Endothelial cell of umbilical vein (primary cell): ENCODE measurements at regions not wholly inside any gene's neighbourhood (a gene's known extent, or its start where the extent isn't known, plus 50 kb on each side); places are given as distances from the start of the nearest gene placed in this dataset.

Experiments
- BruUV-seq: library from RNA; stranded (reverse); fragments of 400-500 nt; replicated peaks from 2 replicates; lab custom pipeline; 2021; lab: Mats Ljungman, UMichigan
- CTCF ChIA-PET: fragments of 300-600, 350-600 bp; sonication (Branson Sonifier 250); formaldehyde crosslinking; loops from one replicate; lab custom pipeline; 2021; ENCODE audit warnings: antibody characterized with exemption, inconsistent platforms; lab: Charles Lee
- POLR2A ChIA-PET: fragments of 300-600, 350-600 bp; sonication (Branson Sonifier 250); formaldehyde crosslinking; loops from one replicate; lab custom pipeline; 2021; ENCODE audit warnings: antibody characterized with exemption, inconsistent platforms; lab: Charles Lee
- DNase-seq: peaks from one replicate; pipeline ENCODE4 v3.0.0-alpha.2; 2011; ENCODE audit warnings: low read depth, low spot score
- FAIRE-seq: peaks from 2 replicates; lab custom pipeline; 2011; peaks lifted over from hg19 to GRCh38; lab: Jason Lieb, UNC
- H2AFZ ChIP-seq: 2 replicates; pipeline ENCODE4 v1.6.0; 2012; ENCODE audit warnings: low read depth, low read length, control low read depth, inconsistent platforms
- H3K27ac ChIP-seq: 2 replicates; pipeline ENCODE4 v1.5.1; 2011; ENCODE audit warnings: low read depth, mild to moderate bottlenecking, control low read depth, low read length, moderate library complexity; ENCODE audit not compliant: insufficient read depth
- H3K27me3 ChIP-seq, 2 experiments: 2 replicates each; pipeline versions ENCODE4 v1.6.0 to v1.6.1; 2011; ENCODE audit warnings: low read length in 2 of 2, mixed read lengths in 1 of 2; ENCODE audit not compliant: control insufficient read depth in 2 of 2, insufficient read depth in 2 of 2
- H3K36me3 ChIP-seq, 2 experiments: 2 replicates in 1 of 2; 3 replicates in 1 of 2; pipeline ENCODE4 v1.5.1; 2011; ENCODE audit warnings: low read length in 2 of 2, mild to moderate bottlenecking in 1 of 2, moderate library complexity in 1 of 2; ENCODE audit not compliant: control insufficient read depth in 2 of 2, insufficient read depth in 2 of 2; ENCODE audit errors: extremely low read depth in 1 of 2
- H3K4me1 ChIP-seq: 3 replicates; pipeline ENCODE4 v1.5.1; 2011; ENCODE audit warnings: mild to moderate bottlenecking, low read length; ENCODE audit not compliant: control insufficient read depth, insufficient read depth; ENCODE audit errors: extremely low read depth
- H3K4me2 ChIP-seq: 2 replicates; pipeline ENCODE4 v1.6.1; 2011; ENCODE audit warnings: low read length, control low read depth, mixed read lengths; ENCODE audit not compliant: insufficient read depth
- H3K4me3 ChIP-seq, 3 experiments: fragments of 200-600 bp in 1 of 3; sonication (generic), shearing (Covaris generic) in 1 of 3; replicated peaks in 1 of 3; 2 replicates each; pipeline ENCODE4 v1.5.1; 2011 to 2016; ENCODE audit warnings: control low read depth in 3 of 3, low read length in 3 of 3, mild to moderate bottlenecking in 2 of 3, inconsistent platforms in 1 of 3, low read depth in 1 of 3, moderate library complexity in 1 of 3; ENCODE audit not compliant: insufficient read depth in 1 of 3
- H3K79me2 ChIP-seq: 2 replicates; pipeline ENCODE4 v1.6.0; 2012; ENCODE audit warnings: low read length, inconsistent platforms; ENCODE audit not compliant: control insufficient read depth, insufficient read depth
- H3K9ac ChIP-seq: replicated peaks from 2 replicates; pipeline ENCODE3; 2011; ENCODE audit warnings: low read length, control low read depth; ENCODE audit not compliant: insufficient read depth; ENCODE audit errors: extremely low read depth
- H3K9me1 ChIP-seq: replicated peaks from 3 replicates; pipeline ENCODE4 v1.6.0; 2011; ENCODE audit warnings: mild to moderate bottlenecking, low read length; ENCODE audit not compliant: control insufficient read depth, insufficient read depth; ENCODE audit errors: extremely low read depth
- H3K9me3 ChIP-seq: replicated peaks from 2 replicates; pipeline ENCODE4 v1.5.1; 2012; ENCODE audit warnings: low read length, inconsistent platforms; ENCODE audit not compliant: control insufficient read depth, insufficient read depth
- H4K20me1 ChIP-seq: replicated peaks from 2 replicates; pipeline ENCODE3; 2011; ENCODE audit warnings: mild to moderate bottlenecking, low read length; ENCODE audit not compliant: control insufficient read depth, insufficient read depth; ENCODE audit errors: extremely low read depth
- CTCF ChIP-seq, 2 donors: IDR thresholded peaks; 1 replicate in 1 of 2; 2 replicates in 1 of 2; pipeline ENCODE4 v1.5.1; 2011; ENCODE audit warnings: low read length in 2 of 2, mild to moderate bottlenecking in 2 of 2, moderate library complexity in 2 of 2, control low read depth in 1 of 2, inconsistent platforms in 1 of 2, low read depth in 1 of 2; ENCODE audit not compliant: insufficient read depth in 1 of 2; ENCODE audit errors: extremely low read depth in 1 of 2
- EZH2 ChIP-seq: IDR thresholded peaks from 2 replicates; pipeline ENCODE4 v1.6.1; 2012; ENCODE audit warnings: borderline replicate concordance, low read depth, mild to moderate bottlenecking, moderate library complexity, low read length, inconsistent platforms; ENCODE audit not compliant: severe bottlenecking
- FOS ChIP-seq: IDR thresholded peaks from 2 replicates; pipeline ENCODE4 v1.6.1; 2011; ENCODE audit warnings: mild to moderate bottlenecking, low read length, moderate library complexity, borderline replicate concordance; ENCODE audit not compliant: insufficient read depth
- GATA2 ChIP-seq: IDR thresholded peaks from 2 replicates; pipeline ENCODE4 v1.7.0; 2011; ENCODE audit warnings: low read depth, mild to moderate bottlenecking, moderate library complexity, mixed read lengths, low read length; ENCODE audit not compliant: insufficient read length, insufficient read depth
- JUN ChIP-seq: IDR thresholded peaks from 2 replicates; pipeline ENCODE4 v1.6.1; 2011; ENCODE audit warnings: borderline replicate concordance, low read depth; ENCODE audit not compliant: insufficient read length, insufficient read depth
- MYC ChIP-seq: IDR thresholded peaks from one replicate; pipeline ENCODE4 v1.6.1; 2011; ENCODE audit warnings: mild to moderate bottlenecking, low read depth, low read length
- POLR2A ChIP-seq: IDR thresholded peaks from 2 replicates; pipeline ENCODE4 v1.6.1; 2012; ENCODE audit warnings: low read depth, mild to moderate bottlenecking, control low read depth, low read length
- POLR2AphosphoS5 ChIP-seq: IDR thresholded peaks from 2 replicates; pipeline ENCODE4 v1.6.1; 2012; ENCODE audit warnings: low read depth, mild to moderate bottlenecking, control low read depth, low read length, moderate library complexity; ENCODE audit not compliant: insufficient read depth
- dilution Hi-C: fragments of 300-500 bp; cut with MboI; formaldehyde crosslinking; loops from one replicate; pipeline ENCODE4 v1.15.0; 2019; ENCODE audit warnings: low sequenced_read_pairs; ENCODE audit not compliant: extremely low pct_ligation_motif_present
- intact Hi-C: fragments of 100-400 bp; cut with micrococcal nuclease; formaldehyde crosslinking; loops from one replicate; pipeline ENCODE4 v1.10.0; 2022
- TF ChIP-seq, protein P1 (sequence below): IDR thresholded peaks from 2 replicates; pipeline ENCODE4 v1.6.1; 2011; ENCODE audit not compliant: insufficient read depth, insufficient read length

DNA sequence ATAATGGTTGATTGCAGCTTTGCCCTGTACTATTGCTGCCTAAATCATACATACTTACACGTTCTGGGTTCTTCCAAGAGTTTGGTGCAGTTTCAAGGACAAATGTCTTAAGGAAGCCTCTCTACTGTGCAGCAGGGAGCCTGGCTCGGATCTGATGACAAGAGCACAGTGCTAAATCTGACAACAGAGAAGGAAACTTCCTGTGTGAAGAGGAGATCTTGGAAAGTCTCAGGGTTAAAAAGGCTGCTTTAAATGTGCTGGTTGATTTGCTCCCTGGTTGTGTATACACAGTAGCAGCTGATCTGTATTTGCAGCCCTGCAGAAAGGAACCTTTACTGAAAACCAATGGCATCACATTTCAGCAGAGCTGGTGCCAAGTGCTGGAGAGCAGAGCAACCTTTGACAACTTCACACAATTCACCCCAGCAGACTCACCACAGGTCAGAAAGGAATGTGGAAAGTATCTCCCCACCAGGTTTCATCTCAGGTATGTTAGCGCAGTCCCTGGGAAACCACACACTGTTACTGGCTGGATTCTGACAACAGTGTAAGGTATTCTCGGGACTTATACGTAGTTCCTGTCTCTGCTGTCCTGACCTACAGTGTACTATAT is 355.0 kb upstream of the ESRRG start:
- TF ChIP-seq MYC (no peak), POLR2A (no peak), CTCF (IDR thresholded peaks at IDR 0.05; ENCODE audit: extremely low read depth in 1 of 2, insufficient read depth in 1 of 2, low read depth in 1 of 2, low read length in 2 of 2) (no peak), GATA2 (no peak), POLR2AphosphoS5 (no peak), EZH2 (no peak), JUN (no peak), FOS (no peak)
- TF ChIP-seq, protein P1, sequence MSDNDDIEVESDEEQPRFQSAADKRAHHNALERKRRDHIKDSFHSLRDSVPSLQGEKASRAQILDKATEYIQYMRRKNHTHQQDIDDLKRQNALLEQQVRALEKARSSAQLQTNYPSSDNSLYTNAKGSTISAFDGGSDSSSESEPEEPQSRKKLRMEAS, result no peak
- no peaks in the 10 kb centered on the region for H3K79me2 ChIP-seq
- intact Hi-C loops, result no loop called here
- H3K4me2 ChIP-seq, result no peak overlapping the region
- H3K4me1 ChIP-seq, result no peaks in the 10 kb centered on the region
- FAIRE-seq (no peak), DNase-seq (no peak)
- POLR2A ChIA-PET, result no interaction called here
- H4K20me1 ChIP-seq, result no peaks in the 10 kb centered on the region
- no peak overlapping the region for H3K27ac ChIP-seq
- no TSS peak for BruUV-seq
- H3K4me3 ChIP-seq, result no peak overlapping the region
- no peaks in the 10 kb centered on the region for H3K9me1 ChIP-seq
- no peaks in the 10 kb centered on the region for H3K27me3 ChIP-seq
- H2AFZ ChIP-seq, result no peak overlapping the region
- dilution Hi-C loops, result no loop called here
- CTCF ChIA-PET, result no interaction called here
- no peaks in the 10 kb centered on the region for H3K36me3 ChIP-seq
- no peaks in the 10 kb centered on the region for H3K9me3 ChIP-seq
- H3K9ac ChIP-seq, result no peak overlapping the region
